ENCODE measurements at regions not wholly inside any gene's neighbourhood (a gene's known extent, or its start where the extent isn't known, plus 50 kb on each side); places are given as distances from the start of the nearest gene placed in this dataset.

DNA sequence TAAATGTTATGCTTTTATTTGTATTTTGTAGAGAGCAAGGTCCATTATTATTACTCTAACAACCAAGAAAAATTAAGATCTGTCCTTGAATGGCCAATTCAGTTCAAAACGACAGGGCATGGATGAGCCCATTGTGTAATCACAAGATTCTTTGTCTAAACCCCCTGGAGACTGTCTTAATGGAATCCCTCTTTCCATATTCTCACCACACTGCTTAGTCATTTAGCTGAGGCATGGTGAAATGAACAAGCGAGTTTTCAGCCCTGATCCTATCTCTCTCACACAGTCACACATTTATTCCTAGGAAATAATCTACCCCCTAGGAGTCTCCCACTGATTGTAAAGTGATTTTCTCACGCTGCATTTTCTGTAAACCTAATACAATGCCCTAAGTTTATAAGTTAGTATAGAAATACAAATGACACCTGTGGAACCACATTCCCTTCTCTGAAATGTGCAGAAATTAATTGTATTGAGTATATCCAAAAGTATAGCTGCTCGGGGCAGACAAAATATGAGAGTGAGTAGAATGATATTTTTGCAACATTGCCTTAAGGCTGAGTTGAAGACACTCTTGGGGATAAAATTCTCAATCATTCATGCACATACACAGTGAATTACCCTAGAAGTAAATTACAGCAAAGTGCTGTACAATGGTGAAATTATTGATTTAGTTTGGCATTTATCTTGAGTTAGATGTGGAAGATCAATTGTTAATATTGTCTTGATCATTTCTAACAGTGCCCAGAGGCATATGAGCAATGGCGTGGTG is 119.7 kb upstream of the PCDH7 start:
- DNase-seq (ENCODE audit: low spot score) = no peak

DNA sequence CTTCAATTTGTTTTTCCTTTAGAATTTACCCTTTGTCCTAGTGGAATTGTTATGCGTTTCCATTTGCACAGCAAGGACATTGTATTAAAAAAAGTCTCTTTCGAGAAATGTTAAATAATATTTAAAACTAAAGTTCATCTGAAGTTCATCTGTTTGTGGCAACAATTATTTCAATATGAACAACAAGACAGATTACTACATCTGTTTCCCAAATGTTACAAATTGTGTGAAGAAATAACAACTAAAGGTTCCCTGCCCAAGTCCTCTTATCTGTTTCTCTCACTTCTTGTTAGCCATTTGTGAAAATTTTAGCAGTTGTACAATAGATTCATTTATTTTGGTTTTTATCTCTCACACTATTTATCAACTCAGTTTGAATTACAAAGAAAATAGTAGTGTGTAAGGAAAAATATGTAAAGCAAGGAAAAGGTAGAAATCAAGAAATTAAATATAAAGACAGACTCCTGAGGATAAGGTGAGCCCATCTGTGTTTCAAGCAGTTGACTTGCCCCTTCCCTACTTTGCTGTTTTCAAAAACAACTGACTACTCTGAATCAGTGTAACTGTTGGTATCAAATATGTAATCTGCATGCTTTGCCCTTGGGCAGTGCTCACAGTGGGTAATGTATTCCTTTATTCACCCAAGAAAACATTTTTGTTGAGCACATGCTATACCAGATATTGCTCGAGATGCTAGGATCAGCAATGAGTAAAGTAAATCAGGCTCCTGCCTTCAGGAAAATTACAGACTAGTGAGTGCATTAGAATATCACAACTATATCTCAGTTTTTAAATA is 118.9 kb upstream of the PCDH7 start:
- no peak for DNase-seq (ENCODE audit: low spot score)

DNA sequence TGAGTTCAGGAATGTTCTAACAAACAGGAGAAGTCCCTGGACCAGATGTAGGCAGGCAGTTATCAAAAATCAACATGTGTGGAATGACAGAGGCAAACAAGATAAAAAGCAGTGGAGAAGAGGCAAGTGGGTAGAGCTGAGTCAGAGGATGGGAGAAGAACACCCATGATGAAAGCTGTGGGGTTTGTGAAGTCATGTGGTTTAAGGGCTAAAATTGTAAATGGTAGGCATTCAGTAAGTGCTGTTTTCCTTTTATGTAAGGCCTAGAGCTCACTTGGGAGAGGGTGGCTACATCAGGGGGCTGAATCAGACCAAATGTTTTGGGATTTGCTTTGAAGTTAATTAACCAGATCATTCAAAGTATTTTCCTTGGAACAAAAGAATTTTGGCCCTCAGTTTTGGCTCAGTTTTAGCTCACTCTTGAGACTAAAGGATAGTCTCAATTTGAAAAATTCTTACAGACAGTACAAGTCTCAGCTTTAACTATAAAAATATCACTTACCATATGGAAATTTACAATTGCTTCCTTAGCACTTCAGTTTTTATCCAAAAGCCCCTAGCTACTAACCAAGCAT is 114.5 kb upstream of the PCDH7 start:
- no peak for DNase-seq (ENCODE audit: low spot score)

DNA sequence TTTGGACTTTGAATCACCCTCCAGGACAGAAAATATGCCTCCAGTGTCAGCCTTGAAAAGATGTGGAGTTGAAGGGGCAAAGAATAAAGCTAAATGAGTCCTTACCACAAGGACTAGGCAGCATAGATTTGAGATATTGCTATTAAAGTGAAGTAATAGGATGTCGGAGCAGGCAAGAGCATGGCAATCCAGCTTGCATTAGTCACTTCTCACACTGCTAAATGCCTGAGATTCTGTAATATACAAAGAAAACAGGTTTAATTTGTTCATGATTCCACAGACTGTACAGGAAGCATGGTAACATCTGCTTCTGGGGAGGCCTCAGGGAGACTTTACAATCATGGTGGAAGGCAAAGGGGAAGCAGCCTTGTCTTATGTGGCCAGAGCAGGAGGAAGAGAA is 109.8 kb upstream of the PCDH7 start:
- no peak for DNase-seq (ENCODE audit: low spot score)

- DNase-seq (ENCODE audit: low spot score) = no peak
Measured at GRCh38 chr4:30614771-30615170, 105.4 kb upstream of the PCDH7 start.

DNA sequence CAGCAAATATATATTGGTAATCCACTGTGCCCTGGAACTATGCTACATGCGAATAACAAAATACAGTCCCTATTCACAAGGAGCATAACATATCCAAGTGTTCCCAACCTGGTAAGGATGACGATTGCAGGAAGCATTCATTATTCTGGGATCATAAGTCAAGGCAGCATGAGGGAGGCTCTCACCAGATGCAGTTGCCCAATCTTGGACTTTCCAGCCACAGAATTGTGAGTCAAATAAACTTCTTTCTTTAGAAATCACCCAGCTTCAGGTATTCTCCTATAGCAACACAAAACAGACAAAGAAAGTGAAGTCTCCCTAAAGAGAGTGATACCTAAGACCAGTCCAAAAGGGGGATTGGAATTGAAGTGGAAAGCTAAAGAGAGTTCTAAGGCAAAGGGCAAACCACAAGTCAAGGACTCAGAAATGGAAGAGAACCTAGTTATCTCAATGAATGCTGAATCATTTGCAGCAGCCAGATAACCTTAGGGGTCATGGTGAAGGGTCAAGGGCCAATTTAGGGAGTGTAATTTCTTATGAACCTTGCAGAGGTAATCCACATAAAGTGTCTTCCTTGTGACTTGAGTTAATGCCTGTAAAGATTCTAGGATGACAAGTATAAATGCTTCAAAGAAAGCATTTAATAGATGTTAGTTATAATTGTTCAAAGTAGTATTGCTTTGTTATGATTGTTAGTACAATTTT is 103.1 kb upstream of the PCDH7 start:
- DNase-seq (ENCODE audit: low spot score) = no peak

- DNase-seq (ENCODE audit: low spot score) = no peak
Measured at GRCh38 chr4:30617836-30618235, 102.3 kb upstream of the PCDH7 start.

DNA sequence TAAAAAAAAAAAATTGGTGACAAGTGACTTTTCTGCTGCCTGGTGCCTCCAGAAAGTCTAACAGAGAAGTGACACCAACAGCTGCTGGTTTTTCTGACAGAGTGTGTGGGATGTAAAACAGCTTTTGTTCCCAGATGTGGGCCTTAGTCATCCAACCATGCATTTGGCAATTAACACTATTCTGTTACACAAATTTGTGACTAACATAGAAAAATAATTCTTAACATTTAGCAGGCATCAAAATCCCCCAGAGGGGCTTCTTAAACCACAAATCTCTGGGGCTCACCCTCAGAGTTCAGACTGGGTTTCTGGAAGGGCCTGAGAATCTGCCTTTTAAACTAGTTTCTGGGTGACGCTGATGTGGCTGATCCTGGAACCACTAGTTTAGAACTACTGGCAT is 100.5 kb upstream of the PCDH7 start:
- no peak for DNase-seq (ENCODE audit: low spot score)

DNA sequence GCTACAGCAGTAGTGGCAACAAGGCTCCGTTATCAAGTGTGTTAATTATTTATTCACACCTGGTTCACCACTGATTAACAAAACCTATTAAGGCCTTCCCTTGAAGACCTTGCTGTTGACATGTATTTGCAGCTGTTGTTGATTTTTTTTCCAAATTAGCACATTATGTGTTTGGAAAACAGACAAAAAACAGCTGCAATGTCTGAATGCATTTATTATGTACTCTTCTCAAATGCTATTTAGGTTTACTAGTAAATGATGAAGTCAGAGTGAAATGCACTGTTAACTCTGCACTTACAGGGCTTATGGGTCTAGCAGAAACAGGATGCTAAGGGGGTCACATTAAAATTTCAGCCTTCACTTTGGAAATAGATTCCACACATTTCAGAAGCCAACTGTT is 99.5 kb upstream of the PCDH7 start:
- no peak for DNase-seq (ENCODE audit: low spot score)

GRCh38 chr4:30630431-30630830 is 89.7 kb upstream of the PCDH7 start:
- no peak for DNase-seq (ENCODE audit: low spot score)

- no peak for DNase-seq (ENCODE audit: low spot score)
Measured at GRCh38 chr4:30632751-30633150, 87.4 kb upstream of the PCDH7 start.

DNA sequence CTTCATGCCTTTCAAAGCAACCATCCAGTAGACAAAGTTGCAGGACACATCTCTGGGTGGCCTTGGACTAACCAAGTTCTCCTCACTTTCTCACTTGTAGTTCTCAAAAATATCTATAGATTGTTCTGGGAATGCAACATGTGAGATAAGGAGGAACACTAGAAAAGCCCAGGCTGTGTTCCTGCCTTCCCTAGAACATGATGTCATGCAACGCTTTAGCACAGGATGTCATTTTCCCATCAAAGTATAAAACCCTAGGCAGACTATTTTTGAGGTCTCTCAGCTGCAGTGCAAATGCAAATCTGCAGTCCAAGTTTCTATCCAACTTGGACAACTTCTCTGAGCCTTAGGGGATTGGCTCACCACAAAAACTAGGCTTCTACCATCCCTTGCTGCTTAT is 78.8 kb upstream of the PCDH7 start:
- no peak for DNase-seq (ENCODE audit: low spot score)

- no peak for DNase-seq (ENCODE audit: low spot score)
Measured at GRCh38 chr4:30642567-30642966, 77.6 kb upstream of the PCDH7 start.

DNA sequence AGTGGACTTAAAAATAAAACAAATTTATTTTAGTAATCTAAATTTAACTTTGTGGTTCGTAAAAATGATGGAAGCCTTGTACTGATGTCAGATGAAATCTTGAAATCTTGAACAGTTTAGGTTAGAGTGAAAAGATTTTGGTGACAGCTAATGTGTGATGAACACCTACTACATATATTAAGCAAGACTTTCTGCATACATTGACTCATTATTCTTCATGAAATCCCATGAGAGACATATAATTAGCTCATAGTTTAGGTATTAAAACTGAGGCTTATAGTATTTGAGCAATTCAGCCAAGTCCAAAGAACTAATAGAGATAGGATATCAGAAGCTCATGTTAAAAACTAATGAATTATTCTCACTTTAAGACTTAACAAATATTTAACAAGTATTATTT is 66.9 kb upstream of the PCDH7 start:
- no peak for DNase-seq (ENCODE audit: low spot score)

DNA sequence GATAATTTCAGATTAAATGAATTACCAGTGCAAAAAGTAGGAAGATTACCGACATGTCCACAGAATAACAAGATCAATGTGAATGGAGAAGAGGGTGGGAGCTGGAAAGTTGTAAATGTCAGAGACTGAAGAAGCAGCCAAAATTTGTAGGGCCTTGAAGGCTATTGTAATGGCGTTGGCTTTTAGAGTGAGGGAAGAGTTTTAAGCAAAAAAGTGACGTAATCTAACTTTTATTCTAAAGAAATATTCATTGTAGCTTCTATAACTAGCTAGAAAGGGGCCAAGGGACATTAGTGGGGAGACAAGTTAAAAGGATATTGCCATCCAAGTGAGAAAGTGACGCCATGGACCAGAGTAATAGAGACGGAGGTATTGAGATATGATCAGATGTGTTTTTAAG is 63.3 kb upstream of the PCDH7 start:
- no peak for DNase-seq (ENCODE audit: low spot score)

GRCh38 chr4:30667919-30668318 is 52.2 kb upstream of the PCDH7 start:
- DNase-seq (ENCODE audit: low spot score) = no peak

DNA sequence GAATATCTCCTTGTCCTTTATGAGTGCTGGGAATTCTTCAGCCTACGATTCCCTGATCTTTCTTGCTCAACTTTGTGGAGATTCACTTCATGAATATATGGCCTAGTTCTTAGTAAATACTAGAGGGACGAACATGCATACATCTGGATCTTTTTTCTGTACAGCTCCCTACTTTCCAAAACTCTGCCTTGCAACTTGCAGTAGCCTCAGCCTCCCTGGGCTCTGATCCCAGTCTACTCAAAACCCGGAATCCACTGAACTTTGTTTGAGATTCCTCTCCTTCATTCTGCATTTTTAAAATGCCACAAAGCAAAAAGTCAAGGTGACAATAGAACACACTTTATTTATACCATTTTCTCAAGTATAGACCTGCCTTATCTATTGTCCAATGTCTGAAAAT is 50.0 kb upstream of the PCDH7 start:
- no peak for DNase-seq (ENCODE audit: low spot score)
